ENCODE measurements at regions not wholly inside any gene's neighbourhood (a gene's known extent, or its start where the extent isn't known, plus 50 kb on each side); places are given as distances from the start of the nearest gene placed in this dataset.

GRCh38 chr7:67637023-67637358 is 640.4 kb downstream of the TYW1 start:
- Histone ChIP-seq H3K36me3 (ENCODE audit: control insufficient read depth, insufficient read depth, low read length) (no peaks in the 10 kb centered on the region), H2AK5ac (ENCODE audit: low read depth, low read length) (no peak overlapping the region), H4K8ac (ENCODE audit: low read depth in 2 of 2, low read length in 2 of 2) (no peak overlapping the region), H3K14ac (replicated peaks; ENCODE audit: low read depth, low read length) (no peak overlapping the region), H3K18ac (ENCODE audit: low read depth, low read length) (no peak overlapping the region), H2BK20ac (ENCODE audit: low read depth, low read length) (no peak overlapping the region), H3K4me2 (ENCODE audit: low read depth, low read length) (no peak overlapping the region), H3K9me1 (ENCODE audit: insufficient read depth, low read length) (no peaks in the 10 kb centered on the region), H4K20me1 (ENCODE audit: insufficient read depth, low read length) (no peaks in the 10 kb centered on the region), H2BK15ac (ENCODE audit: low read depth, low read length) (no peak overlapping the region), H2AFZ (replicated peaks; ENCODE audit: low read length, poor library complexity) (no peak overlapping the region), H3K9ac (ENCODE audit: low read depth, low read length) (no peak overlapping the region), H4K5ac (ENCODE audit: low read depth, low read length) (no peak overlapping the region), H3K9me3 (ENCODE audit: control insufficient read depth, insufficient read depth, low read length) (peaks cover 13% of the 10 kb centered on the region; the same call in 1 of the 2 replicates), H3K4me3 (ENCODE audit: insufficient read depth, low read depth, low read length) (no peak overlapping the region), H2BK5ac (ENCODE audit: low read depth, low read length, poor library complexity, severe bottlenecking) (no peak overlapping the region), H3K27me3 (ENCODE audit: control insufficient read depth, insufficient read depth, low read length) (no peaks in the 10 kb centered on the region), H3K23ac (ENCODE audit: low read depth, low read length) (no peak overlapping the region), H3K56ac (ENCODE audit: extremely low read depth, insufficient read depth, low read length) (no peak overlapping the region), H3K79me1 (ENCODE audit: low read depth in 1 of 2, low read length in 2 of 2) (no peaks in the 10 kb centered on the region), H2BK120ac (ENCODE audit: low read depth, low read length) (no peak overlapping the region), H3K27ac (ENCODE audit: insufficient read depth, low read length) (no peak overlapping the region), H3K4ac (ENCODE audit: low read depth, low read length) (no peak overlapping the region), H3K4me1 (ENCODE audit: control insufficient read depth, insufficient read depth, low read length) (no peaks in the 10 kb centered on the region), H2AK9ac (replicated peaks; ENCODE audit: low read depth, low read length, poor library complexity) (no peak overlapping the region), H4K91ac (ENCODE audit: insufficient read depth, low read depth, low read length) (no peak overlapping the region)
- intact Hi-C loops (cut with micrococcal nuclease) (no loop called here), dilution Hi-C loops (cut with HindIII; ENCODE audit: low sequenced_read_pairs, unreplicated experiment) (no loop called here), in situ Hi-C loops (cut with MboI; ENCODE audit: low sequenced_read_pairs) (no loop called here)
- ATAC-seq (ENCODE audit: low read depth) (no peak), DNase-seq (no peak)
- no peak for TF ChIP-seq USF2 (IDR thresholded peaks at IDR 0.05; ENCODE audit: low read depth, low read length)
- TF ChIP-seq CTCF (conservative IDR thresholded peaks at IDR 0.05; ENCODE audit: low read depth, low read length) = no peak
- no peak for TF ChIP-seq RAD21 (IDR thresholded peaks at IDR 0.05; ENCODE audit: low read length)
- TF ChIP-seq RCOR1 (IDR thresholded peaks at IDR 0.05; ENCODE audit: insufficient replicate concordance, low read length) = no peak
- TF ChIP-seq CEBPB (IDR thresholded peaks at IDR 0.05; ENCODE audit: low read depth, low read length) = no peak
- no peak for TF ChIP-seq NFE2L2 (IDR thresholded peaks at IDR 0.05; ENCODE audit: low read depth, low read length)
- TF ChIP-seq ELK1 (IDR thresholded peaks at IDR 0.05; ENCODE audit: borderline replicate concordance, low read depth, low read length) = no peak
- TF ChIP-seq SMC3 (IDR thresholded peaks at IDR 0.05; ENCODE audit: low read depth, low read length) = no peak
- no peak for TF ChIP-seq BHLHE40 (IDR thresholded peaks at IDR 0.05; ENCODE audit: low read depth, low read length)
- TF ChIP-seq RFX5 (IDR thresholded peaks at IDR 0.05; ENCODE audit: low read depth, low read length) = no peak
- TF ChIP-seq CHD1 (IDR thresholded peaks at IDR 0.05; ENCODE audit: low read depth, low read length) = no peak
- no peak for TF ChIP-seq MXI1 (IDR thresholded peaks at IDR 0.05; ENCODE audit: borderline replicate concordance, low read depth, low read length)
- TF ChIP-seq POLR2A (IDR thresholded peaks at IDR 0.05; ENCODE audit: low read depth, low read length) = no peak
- TF ChIP-seq FOS (IDR thresholded peaks at IDR 0.05; ENCODE audit: low read depth, low read length) = no peak
- no peak for TF ChIP-seq MAFK (IDR thresholded peaks at IDR 0.05; ENCODE audit: low read depth, low read length)
- TF ChIP-seq MAZ (IDR thresholded peaks at IDR 0.05; ENCODE audit: borderline replicate concordance, low read depth, low read length) = no peak
- POLR2A ChIA-PET (ENCODE audit: unreplicated experiment) = no interaction called here
- WGBS, 2 experiments (ENCODE audit: extremely low coverage in 2 of 2, insufficient read length in 1 of 2) = 60% methylated on average over 1 of the region's 2 CpGs; no CpG with 5 or more reads in 1 of the 2 experiments
- CTCF ChIA-PET = interaction anchor here (0.6 kb wide), 1 partner anchor 196 kb away, joined by 7 read pairs; no protein-coding TSS in a partner anchor
- BruUV-seq (replicated peaks) = no TSS peak

Measured in IMR-90 (cell line).